Left cardiac atrium (tissue), 4 donors: ENCODE measurements at regions not wholly inside any gene's neighbourhood (a gene's known extent, or its start where the extent isn't known, plus 50 kb on each side); places are given as distances from the start of the nearest gene placed in this dataset.
A peak's percentile ranks its signal among the peaks of the same experiment; 100 is the strongest.
"Not testable (repeated sequence)": the region's sequence is repeated elsewhere in the genome, so short reads cannot be mapped to it uniquely, and the experiment has no call there.

ENCODE experiments used
- ATAC-seq, 2 donors: fragments of 200-7000 bp; cut with Tn5 transposase; one replicate each; pipeline ENCODE4 v1.9.1; 2020; ENCODE audit warnings: mild to moderate bottlenecking in 2 of 2, moderate library complexity in 2 of 2
- DNase-seq: peaks from one replicate; pipeline ENCODE4 v3.0.0-alpha.2; 2020
- intact Hi-C, 2 donors: fragments of 100-400 bp; cut with DNase I; formaldehyde crosslinking; loops; one replicate each; pipeline versions ENCODE4 v1.14.1 to v1.15.1; 2022 to 2023
- donor health status: DM: no; HTN: yes; CAD: no.
- donor health status: DM: no; HTN: yes; CAD: no; lungs with severe emphysema.
- donor health status: DM: yes; HTN: yes; CAD: no.
- donor health status: Dilated cardiomyopathy.

DNA sequence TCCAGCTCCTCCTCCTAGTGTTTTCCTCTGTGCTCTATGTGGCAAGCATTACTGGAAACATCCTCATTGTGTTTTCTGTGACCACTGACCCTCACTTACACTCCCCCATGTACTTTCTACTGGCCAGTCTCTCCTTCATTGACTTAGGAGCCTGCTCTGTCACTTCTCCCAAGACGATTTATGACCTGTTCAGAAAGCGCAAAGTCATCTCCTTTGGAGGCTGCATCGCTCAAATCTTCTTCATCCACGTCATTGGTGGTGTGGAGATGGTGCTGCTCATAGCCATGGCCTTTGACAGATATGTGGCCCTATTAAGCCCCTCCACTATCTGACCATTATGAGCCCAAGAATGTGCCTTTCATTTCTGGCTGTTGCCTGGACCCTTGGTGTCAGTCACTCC lies 64.0 kb downstream of the OR4F15 start:
- ATAC-seq, DNase-seq, intact Hi-C loops: not testable (repeated sequence)

DNA sequence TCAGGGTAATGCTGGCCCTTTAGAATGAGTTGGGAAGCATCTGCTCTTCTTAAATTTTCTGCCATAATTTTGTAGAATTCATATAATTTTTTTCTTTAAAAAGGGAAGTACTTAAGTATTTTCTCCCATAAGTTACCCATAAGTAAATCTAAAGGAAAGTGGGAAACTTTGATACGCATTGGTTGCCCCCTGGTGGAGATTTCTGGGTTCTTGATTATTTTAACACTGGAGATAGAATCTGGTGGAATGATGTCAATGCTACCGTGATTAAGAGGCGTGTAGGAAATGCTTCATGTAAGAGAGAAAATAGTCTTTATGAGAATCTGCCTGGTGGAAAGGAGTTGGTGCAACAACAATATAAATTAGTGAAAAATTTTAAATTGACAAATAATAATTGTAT lies 65.6 kb downstream of the OR4F15 start:
- intact Hi-C loops, DNase-seq, ATAC-seq: not testable (repeated sequence)

DNA sequence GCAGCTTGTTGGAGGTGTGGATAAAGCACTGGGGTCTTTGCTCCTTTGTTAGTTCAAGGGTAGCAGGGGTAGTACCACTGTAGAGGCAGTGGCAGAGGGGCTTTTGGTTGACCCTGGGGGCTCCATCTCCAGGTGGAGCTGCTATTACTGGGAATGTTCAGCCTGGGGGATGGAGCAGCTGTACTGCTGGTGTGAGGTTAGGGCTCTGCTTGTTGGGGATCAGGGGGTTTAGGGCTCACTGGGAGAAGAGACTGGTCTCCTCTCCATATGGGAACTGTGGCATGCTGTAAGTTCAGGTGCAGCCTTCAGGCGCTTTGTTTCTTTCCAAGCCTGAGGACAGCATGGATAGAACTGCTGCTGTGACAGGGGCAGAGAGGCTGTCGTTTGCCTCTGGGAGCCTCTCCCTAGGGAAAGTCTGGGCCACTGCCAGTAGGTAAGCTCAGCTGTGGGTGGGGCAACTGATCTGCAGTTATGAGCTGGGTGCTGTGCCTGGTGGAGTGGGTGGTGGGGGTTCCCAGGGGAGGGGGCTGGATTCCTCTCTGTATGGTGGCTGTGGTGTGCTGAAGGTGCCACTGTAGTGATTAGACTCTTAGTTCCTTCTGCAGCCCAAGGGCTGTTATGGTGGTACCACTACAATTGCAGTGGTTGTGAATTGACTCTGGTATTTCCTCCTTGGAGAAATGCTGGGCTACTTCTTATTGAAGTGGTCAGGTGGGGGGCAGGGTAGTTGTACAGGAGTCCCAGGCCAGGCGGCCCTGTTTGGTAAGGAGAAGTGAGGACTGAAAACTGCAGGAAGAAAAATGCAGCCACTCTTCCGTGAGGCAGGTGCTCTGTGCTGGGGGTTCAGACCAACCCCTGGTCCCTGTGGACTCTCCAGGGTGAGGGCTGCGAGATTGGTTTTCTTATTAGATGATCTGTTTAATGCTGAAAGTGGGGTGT lies 100.6 kb downstream of the OR4F15 start:
- ATAC-seq, DNase-seq, intact Hi-C loops: not testable (repeated sequence)

DNA sequence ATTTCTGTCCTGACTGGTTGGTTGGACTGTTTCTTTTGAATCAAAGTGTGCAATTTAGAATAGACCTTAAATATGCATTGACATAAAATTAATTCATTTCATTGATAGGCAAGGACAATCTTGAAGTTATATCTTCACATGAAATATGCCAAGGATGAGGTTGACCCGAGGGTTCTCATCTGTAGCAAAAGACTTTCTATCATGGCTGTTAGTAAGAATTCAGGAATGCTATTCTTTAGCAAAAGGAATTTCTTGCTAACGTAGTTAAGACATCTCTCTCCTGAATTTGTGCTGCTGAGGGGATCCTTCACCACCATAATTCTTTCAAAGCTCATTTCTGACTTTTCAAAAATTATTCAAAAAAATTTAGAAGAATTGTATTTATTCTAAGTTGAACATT lies 112.6 kb downstream of the OR4F15 start:
- intact Hi-C loops, DNase-seq, ATAC-seq: not testable (repeated sequence)

DNA sequence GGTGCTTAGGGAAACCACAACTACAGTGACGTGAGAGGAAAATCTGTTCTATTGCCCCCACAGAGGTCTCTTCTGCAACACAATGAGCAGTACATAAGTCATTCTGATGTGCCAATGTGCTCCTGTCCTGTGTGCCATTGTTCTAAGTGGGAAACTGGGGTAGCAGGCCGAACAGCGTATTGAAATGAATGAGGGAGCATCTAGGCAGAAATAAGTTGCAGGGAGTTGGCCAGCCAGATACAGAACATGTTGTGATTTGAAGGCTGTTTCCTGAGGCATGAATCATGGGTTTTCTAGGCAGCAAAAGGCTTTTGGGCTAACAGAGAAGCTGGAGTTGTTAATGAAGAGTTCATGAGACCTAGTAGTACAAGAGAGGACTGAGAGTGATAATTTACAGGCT lies 122.5 kb downstream of the OR4F15 start:
- intact Hi-C loops, ATAC-seq, DNase-seq: not testable (repeated sequence)

DNA sequence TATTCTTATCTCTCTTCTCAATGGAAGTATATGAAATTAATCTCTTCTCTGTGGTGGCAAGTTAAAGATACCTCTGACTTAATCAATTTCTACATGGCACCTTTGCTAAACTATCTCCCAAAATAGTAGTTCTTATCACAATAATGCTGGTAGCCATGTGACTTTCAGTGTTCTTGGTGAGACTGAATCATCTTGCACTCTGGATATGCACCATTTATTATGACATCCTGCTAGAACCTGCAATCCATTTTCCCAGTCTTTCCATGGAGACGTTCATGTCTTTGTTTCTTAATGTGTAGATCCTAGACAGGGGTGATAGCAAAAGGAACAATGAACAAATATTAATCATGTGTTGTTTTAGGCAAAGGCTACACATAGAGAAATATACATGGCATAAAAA lies 125.4 kb downstream of the OR4F15 start:
- DNase-seq, intact Hi-C loops, ATAC-seq: not testable (repeated sequence)

DNA sequence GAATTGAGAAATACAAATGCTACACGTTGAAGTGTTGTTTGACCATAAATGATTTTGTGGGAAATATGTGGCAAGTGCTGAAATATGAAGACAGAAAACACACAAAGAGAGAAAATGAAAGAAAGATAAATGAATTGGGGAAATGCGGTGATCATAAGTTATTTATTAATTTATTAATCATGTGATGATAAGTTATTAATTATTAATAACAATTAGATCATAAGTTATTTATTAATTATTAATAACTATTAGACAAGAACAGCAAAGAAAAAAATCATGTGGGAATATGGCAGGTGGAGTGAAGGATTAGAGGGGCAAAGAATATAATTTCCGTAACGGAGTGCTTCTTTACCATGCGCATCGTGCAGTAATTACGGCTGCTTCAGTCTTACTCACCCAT lies 126.6 kb downstream of the OR4F15 start:
- intact Hi-C loops, DNase-seq, ATAC-seq: not testable (repeated sequence)

DNA sequence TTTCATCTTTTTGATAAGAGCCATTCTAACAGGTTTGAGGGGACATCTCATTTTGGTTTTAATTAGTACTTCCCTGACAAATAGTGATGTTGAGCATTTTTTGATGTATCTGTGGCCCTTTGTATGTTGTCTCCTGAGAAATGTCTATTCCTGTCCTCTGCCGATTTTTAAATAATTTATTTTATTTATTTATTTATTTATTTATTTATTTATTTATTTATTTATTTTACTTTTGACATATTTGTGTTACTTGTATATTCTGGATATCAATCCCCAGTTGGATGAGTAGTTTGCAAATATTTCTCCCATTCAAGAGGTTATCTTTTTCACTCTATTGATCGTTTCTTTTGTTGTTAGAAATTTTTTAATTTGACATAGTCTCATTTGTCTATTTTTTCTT lies 133.9 kb downstream of the OR4F15 start:
- ATAC-seq, intact Hi-C loops, DNase-seq: not testable (repeated sequence)

DNA sequence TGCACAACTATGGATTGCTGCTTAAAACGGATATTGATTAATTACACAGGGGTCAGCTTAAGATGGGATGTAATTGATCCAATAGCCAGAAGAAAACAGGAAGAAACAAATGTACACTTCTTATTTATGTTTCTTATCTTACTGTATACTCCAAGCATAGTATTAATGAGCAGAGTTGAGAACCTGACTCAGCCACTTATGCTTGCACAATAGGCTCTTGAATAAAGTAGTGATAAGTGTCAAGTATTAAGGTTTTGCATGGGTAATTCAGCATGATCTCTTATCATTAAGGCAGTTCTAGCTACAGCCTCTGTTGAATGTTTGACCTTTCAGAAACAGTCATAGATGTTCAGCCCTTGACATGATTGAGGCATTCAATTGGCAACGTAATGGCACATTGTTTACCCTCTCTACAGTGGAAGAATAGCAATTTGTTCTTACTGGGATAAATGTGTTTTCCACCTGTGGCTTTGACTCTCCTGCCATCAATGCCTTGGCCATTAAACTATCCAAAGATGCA lies 136.5 kb downstream of the OR4F15 start:
- ATAC-seq, intact Hi-C loops, DNase-seq: not testable (repeated sequence)

DNA sequence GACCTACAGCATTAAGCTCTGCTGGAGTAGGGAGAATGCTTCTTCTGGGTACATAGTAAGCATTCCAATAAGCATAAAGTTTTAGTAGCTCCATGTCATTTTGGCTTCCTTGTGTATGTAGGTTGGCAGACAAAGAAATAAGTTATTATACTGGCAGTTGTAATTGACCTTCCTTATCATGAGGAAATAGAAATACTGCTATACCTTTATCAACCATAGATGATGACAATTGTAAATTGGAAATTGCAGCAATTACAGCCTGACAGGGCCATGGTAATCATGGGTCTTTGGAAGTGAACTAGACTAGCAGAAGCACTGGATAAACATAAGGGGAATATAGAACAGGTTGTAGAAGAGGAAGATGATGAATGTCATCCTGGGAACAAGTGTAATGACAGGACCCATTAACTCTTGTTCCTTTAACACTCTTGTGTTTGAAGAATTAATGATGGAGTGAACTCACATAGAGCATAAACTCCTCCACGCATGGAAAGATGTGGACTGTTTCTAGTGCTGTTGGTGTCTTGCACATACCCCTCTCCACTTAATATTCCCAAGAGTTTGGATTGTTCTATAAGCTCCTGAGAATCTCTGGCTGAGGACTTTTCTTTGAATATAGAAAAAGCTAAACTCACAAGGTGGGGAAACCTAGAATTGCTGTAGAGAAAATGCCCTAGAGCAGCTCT lies 137.5 kb downstream of the OR4F15 start:
- DNase-seq, intact Hi-C loops, ATAC-seq: not testable (repeated sequence)

DNA sequence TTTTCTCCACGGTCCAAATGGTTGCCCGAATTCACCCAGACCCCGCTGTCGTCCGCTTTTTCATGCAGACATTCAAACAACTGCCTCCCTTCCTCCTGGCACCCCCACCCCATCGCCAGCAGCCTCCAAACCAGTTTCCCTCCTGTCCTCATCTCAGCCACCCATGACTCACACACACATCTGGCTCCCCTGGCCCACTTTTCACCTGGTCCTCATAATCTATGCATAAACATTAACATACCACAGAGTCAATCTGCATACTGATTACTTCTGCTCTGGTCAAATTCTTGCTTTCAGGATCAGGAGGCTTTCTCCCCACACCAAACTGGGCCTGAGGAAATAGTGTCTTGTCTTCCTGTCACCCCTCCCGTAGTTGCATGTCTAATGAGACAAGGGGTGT lies 142.0 kb downstream of the OR4F15 start:
- ATAC-seq, intact Hi-C loops, DNase-seq: not testable (repeated sequence)

DNA sequence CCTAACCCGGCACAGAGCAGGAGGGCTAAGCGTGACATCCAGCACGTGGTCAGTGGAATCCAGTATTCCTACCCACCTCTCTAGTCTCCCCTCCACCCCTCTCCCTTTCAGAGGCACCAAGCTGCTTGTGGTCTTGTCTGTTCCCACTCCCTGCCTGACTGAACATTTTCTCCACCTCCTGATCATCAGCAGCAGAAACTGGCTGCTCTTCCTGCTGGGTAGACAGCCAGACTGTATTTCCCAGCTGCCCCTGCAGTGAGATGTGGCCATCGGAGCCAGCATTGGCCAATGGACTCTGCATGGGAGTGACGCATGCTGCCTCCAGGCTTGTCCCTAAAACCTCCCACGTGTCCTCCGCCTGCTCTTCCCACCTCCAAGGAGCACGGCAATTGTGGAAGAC lies 143.8 kb downstream of the OR4F15 start:
- intact Hi-C loops, ATAC-seq: not testable (repeated sequence)

DNA sequence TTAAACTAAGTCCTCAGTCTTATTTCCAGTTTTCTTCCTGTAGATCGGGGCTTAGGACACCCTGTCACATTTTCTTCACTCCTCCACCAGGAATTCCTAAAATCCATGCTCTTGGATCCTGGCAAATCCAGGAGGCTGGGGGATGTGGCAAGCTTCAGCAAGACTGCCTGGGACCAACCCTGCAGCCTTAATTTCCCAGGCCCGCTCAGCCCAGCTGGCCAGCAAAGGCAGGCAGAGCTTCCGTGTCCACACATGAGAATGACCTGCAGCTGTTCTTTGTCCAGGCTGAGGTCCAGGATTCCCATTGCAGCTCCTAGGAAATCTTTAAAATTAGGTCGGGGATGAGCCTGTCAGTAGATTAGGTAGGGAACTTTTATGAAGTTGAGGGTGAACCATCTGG lies 146.7 kb downstream of the OR4F15 start:
- peak; percentile 19 for DNase-seq
- intact Hi-C loops: not testable (repeated sequence)

More for the DNA sequence above, 143.8 kb downstream of the OR4F15 start:
- peak; percentile 35 for DNase-seq

DNA sequence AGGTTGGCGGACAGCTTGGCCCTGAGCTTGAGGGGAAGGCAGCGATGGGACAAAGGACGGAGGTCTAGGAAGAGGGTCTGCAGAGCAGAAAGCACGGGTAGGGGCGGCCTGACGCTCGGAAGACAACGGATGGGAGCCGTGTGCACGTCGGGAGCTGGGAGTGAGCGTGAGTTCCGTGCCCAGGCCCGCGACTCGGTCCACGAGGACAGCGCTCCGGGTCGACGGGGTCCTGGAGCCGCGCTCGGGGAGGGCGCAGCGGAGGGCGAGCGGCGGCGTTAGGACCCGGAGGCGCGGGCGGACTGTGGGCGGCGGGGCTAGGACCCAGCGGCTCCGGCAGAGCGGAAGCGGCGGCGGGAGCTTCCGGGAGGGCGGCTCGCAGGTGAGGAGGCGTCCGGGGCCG lies 149.3 kb downstream of the OR4F15 start:
- ATAC-seq, DNase-seq, intact Hi-C loops: not testable (repeated sequence)

More for the DNA sequence above, 146.7 kb downstream of the OR4F15 start:
- ATAC-seq: not testable (repeated sequence)

DNA sequence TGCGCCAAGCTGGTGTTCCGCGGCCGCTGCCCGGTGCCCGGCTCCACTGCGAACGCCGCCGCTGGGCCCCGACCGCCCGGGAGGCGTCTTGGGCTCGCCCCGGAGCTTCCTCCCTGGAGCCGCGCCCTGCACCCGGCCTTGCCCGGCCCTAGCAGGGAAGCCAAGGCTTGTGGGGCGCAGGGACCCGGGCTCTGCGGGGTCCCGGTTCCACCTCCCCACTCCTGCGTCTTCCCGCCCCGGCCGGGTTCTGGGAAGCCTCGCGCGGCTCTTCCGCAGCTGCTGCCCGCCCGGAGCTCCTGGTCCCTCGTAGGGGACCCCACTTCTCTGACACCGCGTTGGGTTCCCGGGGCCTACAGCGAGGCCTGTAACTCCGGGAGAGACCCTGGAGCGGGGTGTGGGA lies 149.8 kb downstream of the OR4F15 start:
- DNase-seq, intact Hi-C loops, ATAC-seq: not testable (repeated sequence)

DNA sequence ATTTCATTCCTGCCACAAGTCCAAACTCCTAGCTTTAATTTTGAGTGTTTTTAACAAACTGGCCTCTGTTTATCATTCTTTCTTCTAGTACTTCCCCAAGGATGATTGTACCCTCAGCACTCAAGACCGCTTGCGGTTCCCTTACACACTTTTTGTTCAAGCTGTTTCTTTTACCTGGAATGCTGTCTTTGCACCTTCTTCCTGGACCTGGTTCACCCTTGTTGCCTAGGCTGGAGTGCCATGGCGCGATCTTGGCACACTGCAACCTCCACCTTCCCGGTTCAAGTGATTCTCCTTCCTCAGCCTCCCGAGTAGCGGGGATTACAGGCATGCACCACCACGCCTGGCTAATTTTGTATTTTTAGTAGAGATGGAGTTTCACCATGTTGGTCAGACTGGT lies 151.7 kb downstream of the OR4F15 start:
- intact Hi-C loops: not testable (repeated sequence)

DNA sequence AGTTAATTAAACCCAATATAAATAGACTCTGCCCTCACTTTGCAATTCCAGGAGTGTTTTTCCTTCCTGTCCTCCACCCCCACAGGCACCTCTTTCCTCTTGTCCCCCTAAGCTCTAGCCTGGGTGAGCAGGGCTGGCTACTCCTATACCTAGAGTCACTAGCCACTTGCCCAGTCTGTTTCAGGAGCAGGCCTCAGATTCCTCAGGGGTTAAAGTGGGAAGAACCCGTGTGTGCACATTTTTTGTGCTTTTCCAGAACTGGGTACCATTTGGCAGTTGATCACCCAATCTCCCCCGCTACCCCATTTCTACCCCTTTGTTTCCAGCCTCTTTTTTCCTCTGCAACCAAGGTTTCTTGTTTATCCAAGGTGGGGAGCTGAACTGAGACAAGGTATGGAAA lies 153.4 kb downstream of the OR4F15 start:
- intact Hi-C loops, DNase-seq, ATAC-seq: not testable (repeated sequence)

More for the DNA sequence above, 151.7 kb downstream of the OR4F15 start:
- ATAC-seq, DNase-seq: not testable (repeated sequence)

DNA sequence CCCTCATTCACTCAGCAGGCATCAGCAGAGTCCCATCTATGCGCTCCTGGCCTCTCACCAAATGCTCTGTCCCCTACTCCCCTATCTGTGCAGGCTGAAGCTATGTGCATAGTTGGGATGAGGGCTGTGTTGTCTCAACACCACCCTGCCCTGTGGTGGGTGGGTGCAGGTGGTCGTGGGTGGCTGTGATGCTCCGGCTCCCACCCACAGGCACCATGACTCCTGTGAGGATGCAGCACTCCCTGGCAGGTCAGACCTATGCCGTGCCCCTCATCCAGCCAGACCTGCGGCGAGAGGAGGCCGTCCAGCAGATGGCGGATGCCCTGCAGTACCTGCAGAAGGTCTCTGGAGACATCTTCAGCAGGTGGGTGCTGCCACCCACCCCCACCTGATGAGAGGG lies 153.9 kb downstream of the OR4F15 start:
- ATAC-seq, intact Hi-C loops: not testable (repeated sequence)
- DNase-seq: peak; percentile 19

DNA sequence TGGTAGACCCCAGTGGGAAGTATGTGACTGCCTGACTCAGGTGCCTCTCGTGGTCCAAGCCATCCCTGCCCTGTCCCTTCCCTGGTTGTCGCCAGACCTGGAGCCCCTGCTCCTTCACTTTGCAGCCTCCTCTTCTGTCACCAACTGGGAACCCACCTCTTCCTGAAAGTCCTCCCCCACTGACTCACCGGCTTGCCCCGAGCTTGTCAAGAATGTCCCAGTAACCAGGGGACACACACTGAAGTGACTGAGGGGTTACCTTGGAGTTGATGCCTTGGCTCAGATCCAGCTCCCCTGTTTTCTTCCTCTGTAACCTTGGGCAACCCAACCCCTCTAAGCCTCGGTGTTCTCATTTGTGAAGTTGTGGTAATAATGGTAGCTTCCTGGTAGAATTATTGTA lies 155.4 kb downstream of the OR4F15 start:
- DNase-seq, intact Hi-C loops, ATAC-seq: not testable (repeated sequence)
